HL-60 (cell line): ENCODE measurements at regions not wholly inside any gene's neighbourhood (a gene's known extent, or its start where the extent isn't known, plus 50 kb on each side); places are given as distances from the start of the nearest gene placed in this dataset.

Source experiments
- DNase-seq, 2 experiments: peaks; one replicate each; pipeline ENCODE4 v3.0.0-alpha.2; 2010 to 2020; ENCODE audit warnings: low read depth in 1 of 2, low spot score in 1 of 2
- H3K27ac ChIP-seq: fragments of 250-450 bp; sonication (Bioruptor Pico); replicated peaks from 2 replicates; pipeline ENCODE4 v1.5.1; 2020; ENCODE audit warnings: mild to moderate bottlenecking, moderate library complexity
- H3K27me3 ChIP-seq: fragments of 250-450 bp; sonication (Bioruptor Pico); 2 replicates; pipeline ENCODE4 v1.5.1; 2021; ENCODE audit warnings: mild to moderate bottlenecking, moderate library complexity; ENCODE audit not compliant: insufficient read depth, poor library complexity, severe bottlenecking
- H3K4me3 ChIP-seq: replicated peaks from 2 replicates; pipeline ENCODE4 v1.5.1; 2011; ENCODE audit warnings: mild to moderate bottlenecking, control low read depth, low read length; ENCODE audit not compliant: insufficient read depth
- GABPA ChIP-seq: IDR thresholded peaks from 2 replicates; pipeline ENCODE4 v1.6.1; 2012; ENCODE audit warnings: low read depth
- POLR2AphosphoS5 ChIP-seq: IDR thresholded peaks from 2 replicates; pipeline ENCODE4 v1.6.1; 2012; ENCODE audit warnings: low read depth
- SPI1 ChIP-seq: IDR thresholded peaks from 2 replicates; pipeline ENCODE4 v1.6.1; 2012; ENCODE audit warnings: low read depth, mild to moderate bottlenecking, borderline replicate concordance
- TF ChIP-seq, protein P1 (sequence below): IDR thresholded peaks from 2 replicates; pipeline ENCODE4 v1.6.1; 2012; ENCODE audit warnings: low read depth; ENCODE audit not compliant: insufficient replicate concordance
- TF ChIP-seq, protein P2 (sequence below): IDR thresholded peaks from one replicate; pipeline ENCODE4 v1.5.1; 2011; ENCODE audit warnings: low read length, control low read depth, inconsistent platforms; ENCODE audit not compliant: insufficient read depth

DNA sequence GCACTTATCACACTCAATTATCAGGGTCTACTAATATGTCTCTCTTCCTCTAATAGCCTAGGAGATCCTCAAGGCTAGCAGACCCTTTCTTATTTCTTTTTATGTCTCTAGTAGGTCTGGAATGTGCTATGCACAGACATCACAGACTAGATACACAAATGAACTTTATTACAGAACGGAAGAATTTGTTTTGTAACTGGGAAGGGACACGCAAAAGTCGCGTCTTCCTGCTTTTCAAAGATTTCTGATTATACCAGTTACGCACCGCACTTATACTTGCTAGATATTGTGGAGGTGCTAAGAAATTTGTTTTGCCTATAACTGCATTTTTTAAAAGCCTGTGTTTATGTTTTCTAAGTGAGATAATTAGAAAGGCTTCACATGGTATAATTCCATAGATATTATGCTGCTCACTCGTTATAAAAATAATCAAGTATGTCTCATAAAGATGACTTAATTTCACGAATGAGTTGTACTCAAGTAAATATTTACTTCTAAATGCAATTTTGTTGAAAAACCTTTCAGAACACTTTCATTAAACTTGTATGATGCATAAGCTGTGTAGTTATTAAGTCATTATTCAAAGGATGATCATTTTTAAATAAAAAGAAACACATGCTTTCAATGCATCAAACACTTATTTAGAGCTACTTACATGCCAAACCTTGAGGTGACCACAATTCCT lies 662.6 kb downstream of the ACTL7B start:
- no peak overlapping the region for H3K4me3 ChIP-seq
- no peak overlapping the region for H3K27ac ChIP-seq
- no peaks in the 10 kb centered on the region for H3K27me3 ChIP-seq
- no peak for TF ChIP-seq POLR2AphosphoS5
- DNase-seq: no peak

DNA sequence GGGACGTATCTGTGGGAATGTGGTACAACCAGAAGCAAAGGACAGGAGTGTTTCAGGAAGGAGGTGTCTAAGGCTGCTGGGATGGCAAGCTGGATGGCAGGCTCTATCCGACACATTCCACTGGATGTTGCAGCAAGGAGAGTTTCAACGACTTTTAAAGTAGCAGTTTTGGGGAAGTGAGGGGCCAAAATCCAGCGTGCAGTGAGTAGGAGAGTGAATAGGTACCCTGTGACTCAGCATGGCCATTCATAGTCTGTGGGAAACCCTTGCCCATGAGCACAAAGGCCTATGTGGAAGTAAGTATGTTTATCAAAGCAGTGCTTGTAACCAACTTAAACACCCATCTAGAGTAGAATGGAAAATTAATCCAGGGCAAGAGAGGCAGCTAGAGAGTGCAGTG lies 664.7 kb downstream of the ACTL7B start:
- TF ChIP-seq GABPA (no peak), SPI1 (peak; percentile 55; the same call in 1 of the 2 replicates)
- peak in 1 of 2 experiments; percentile 13 for DNase-seq
- H3K27ac ChIP-seq: no peak overlapping the region
- H3K27me3 ChIP-seq: no peaks in the 10 kb centered on the region
- no peak overlapping the region for H3K4me3 ChIP-seq

DNA sequence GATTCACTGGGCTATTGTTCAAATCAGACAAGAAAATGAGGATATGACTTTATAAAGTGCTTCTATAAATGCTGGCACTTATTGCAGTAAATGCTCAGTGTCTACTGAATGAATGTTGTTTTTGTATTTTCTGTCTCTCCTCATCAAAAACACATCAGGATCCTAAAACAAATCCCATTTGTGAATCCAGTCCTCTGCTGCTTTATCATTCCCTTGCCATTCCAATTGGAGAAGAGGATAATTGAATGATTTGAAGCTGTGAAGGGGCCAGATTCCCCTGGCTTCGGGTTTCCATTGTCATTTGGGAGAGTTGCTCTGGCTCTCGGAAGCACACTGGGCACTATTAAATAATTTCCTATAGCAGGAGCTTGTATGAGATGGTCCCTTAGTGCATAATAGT lies 666.8 kb downstream of the ACTL7B start:
- no peak overlapping the region for H3K27ac ChIP-seq
- DNase-seq: no peak
- H3K27me3 ChIP-seq: no peaks in the 10 kb centered on the region
- H3K4me3 ChIP-seq: no peak overlapping the region
- no peak for TF ChIP-seq SPI1

DNA sequence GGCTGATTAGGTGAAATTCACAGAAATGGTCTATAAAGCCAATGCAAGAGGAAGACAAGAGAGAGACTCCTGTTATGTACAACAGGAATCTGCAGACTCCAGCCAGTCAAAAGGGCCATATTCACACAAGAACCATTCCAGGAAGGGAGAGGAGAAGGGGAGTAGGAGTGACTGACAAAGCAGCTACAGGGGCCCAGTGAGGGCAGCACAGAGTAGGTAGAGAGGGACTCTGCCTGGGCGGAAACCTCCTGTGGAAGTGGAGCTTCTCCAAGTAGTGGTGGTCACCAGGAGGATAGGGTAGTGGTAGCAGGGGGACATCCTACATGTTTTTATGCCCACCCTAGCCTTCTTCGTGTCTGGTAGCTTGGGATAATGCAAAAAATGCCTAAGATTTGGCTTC lies 667.3 kb downstream of the ACTL7B start:
- TF ChIP-seq GABPA: no peak
- Histone ChIP-seq H3K4me3 (no peak overlapping the region), H3K27ac (no peak overlapping the region), H3K27me3 (no peaks in the 10 kb centered on the region)
- DNase-seq: no peak

DNA sequence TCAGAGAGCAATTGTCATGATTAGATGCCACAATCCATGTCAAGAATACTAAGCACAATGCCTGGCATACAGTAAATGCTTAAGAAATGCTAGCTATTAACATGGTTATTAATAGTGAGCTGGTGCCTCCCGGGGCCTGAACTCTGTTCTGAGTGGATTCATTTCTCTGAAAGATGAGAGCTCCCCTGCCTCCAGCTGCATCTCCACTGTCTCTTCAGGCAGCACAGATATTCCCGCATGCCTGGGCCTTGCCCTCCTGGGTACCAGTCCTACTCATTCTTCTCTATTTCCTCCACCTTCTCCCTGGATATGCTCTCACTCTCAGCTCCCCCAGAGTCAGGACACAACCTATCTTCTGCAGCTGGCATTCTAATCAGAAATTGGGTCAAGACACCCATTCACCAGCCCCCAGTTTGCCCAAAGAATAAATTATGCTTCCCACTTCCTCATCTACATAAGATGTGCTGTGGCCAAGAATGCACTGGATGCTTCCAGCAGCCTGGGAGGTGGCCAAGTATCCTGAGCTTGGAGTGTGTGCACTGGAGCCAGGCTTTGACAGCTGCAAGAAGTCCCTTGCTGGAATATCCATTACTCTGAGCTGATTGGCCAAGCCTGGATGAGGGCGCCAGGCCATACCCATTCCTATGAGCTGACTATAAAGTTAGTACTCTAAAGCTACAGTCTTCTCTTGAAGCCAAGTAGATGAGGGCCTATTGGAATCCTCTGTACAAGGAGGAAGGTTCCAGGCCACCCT lies 669.0 kb downstream of the ACTL7B start:
- Histone ChIP-seq H3K4me3 (no peak overlapping the region), H3K27ac (no peak overlapping the region), H3K27me3 (no peaks in the 10 kb centered on the region)
- DNase-seq: no peak
- TF ChIP-seq, protein P1, sequence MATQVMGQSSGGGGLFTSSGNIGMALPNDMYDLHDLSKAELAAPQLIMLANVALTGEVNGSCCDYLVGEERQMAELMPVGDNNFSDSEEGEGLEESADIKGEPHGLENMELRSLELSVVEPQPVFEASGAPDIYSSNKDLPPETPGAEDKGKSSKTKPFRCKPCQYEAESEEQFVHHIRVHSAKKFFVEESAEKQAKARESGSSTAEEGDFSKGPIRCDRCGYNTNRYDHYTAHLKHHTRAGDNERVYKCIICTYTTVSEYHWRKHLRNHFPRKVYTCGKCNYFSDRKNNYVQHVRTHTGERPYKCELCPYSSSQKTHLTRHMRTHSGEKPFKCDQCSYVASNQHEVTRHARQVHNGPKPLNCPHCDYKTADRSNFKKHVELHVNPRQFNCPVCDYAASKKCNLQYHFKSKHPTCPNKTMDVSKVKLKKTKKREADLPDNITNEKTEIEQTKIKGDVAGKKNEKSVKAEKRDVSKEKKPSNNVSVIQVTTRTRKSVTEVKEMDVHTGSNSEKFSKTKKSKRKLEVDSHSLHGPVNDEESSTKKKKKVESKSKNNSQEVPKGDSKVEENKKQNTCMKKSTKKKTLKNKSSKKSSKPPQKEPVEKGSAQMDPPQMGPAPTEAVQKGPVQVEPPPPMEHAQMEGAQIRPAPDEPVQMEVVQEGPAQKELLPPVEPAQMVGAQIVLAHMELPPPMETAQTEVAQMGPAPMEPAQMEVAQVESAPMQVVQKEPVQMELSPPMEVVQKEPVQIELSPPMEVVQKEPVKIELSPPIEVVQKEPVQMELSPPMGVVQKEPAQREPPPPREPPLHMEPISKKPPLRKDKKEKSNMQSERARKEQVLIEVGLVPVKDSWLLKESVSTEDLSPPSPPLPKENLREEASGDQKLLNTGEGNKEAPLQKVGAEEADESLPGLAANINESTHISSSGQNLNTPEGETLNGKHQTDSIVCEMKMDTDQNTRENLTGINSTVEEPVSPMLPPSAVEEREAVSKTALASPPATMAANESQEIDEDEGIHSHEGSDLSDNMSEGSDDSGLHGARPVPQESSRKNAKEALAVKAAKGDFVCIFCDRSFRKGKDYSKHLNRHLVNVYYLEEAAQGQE: no peak
- TF ChIP-seq, protein P2, sequence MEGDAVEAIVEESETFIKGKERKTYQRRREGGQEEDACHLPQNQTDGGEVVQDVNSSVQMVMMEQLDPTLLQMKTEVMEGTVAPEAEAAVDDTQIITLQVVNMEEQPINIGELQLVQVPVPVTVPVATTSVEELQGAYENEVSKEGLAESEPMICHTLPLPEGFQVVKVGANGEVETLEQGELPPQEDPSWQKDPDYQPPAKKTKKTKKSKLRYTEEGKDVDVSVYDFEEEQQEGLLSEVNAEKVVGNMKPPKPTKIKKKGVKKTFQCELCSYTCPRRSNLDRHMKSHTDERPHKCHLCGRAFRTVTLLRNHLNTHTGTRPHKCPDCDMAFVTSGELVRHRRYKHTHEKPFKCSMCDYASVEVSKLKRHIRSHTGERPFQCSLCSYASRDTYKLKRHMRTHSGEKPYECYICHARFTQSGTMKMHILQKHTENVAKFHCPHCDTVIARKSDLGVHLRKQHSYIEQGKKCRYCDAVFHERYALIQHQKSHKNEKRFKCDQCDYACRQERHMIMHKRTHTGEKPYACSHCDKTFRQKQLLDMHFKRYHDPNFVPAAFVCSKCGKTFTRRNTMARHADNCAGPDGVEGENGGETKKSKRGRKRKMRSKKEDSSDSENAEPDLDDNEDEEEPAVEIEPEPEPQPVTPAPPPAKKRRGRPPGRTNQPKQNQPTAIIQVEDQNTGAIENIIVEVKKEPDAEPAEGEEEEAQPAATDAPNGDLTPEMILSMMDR: no peak
- TF ChIP-seq POLR2AphosphoS5: no peak
- no peak for TF ChIP-seq GABPA
- no peak for TF ChIP-seq SPI1

DNA sequence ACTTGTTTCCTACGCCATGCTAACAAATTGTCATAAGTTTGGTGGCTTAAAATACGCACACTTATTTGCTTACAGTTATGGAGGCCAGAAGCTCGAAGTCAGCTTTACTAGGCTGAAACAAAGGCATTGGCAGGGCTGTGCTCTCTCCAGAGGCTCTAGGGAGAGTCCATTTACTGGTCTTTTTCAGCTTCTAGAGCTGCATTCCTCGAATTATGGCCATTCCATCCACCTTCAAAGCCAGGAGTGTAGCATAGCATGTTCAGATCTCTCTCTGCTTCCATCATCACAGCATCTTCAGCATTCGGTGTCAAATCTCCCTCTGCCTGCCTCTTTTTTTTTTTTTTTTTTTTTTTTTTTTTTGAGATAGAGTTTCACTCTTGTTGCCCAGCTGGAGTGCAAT lies 670.2 kb downstream of the ACTL7B start:
- Histone ChIP-seq H3K27me3 (no peaks in the 10 kb centered on the region), H3K4me3 (no peak overlapping the region), H3K27ac (no peak overlapping the region)
- TF ChIP-seq POLR2AphosphoS5: no peak
- TF ChIP-seq GABPA: no peak
- TF ChIP-seq SPI1: no peak
- TF ChIP-seq, protein P1: no peak
- TF ChIP-seq, protein P2: no peak
- DNase-seq: no peak
